ES-I3 (cell line): ENCODE measurements at regions not wholly inside any gene's neighbourhood (a gene's known extent, or its start where the extent isn't known, plus 50 kb on each side); places are given as distances from the start of the nearest gene placed in this dataset.

Source experiments
- H3K36me3 ChIP-seq: 2 replicates; pipeline ENCODE4 v1.6.1; 2013; ENCODE audit warnings: mild to moderate bottlenecking, low read length, control low read depth, moderate library complexity; ENCODE audit not compliant: insufficient read depth
- H3K4me1 ChIP-seq: 2 replicates; pipeline ENCODE4 v1.6.1; 2013; ENCODE audit warnings: mild to moderate bottlenecking, control low read depth, low read length; ENCODE audit not compliant: insufficient read depth
- H3K9ac ChIP-seq: 2 replicates; pipeline ENCODE4 v1.6.1; 2013; ENCODE audit warnings: low read depth, mild to moderate bottlenecking, low read length, moderate library complexity
- H3K9me3 ChIP-seq: 2 replicates; pipeline ENCODE4 v1.6.1; 2013; ENCODE audit warnings: mild to moderate bottlenecking, low read length, moderate library complexity; ENCODE audit not compliant: control insufficient read depth, insufficient read depth

DNA sequence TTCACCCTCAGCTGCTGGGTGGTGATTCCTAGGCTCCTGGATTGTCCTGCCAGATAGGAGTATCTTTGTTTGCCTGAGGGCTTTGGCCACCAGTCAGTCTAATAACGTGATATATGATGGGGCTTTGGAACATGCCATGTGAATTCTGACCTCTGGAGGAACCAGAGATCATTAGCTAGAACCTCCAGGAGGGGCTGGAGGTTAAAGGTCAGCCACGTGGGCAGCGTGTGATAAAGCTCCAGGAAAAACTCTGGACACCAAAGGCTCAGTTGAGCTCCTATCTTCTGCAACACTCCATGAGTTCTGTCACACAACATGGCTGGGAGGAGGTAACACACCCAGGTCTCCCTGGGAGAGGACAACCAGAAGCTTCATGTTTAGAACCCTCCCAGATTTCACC is 251.1 kb downstream of the DAD1 start:
- peaks cover 18% of the 10 kb centered on the region for H3K4me1 ChIP-seq
- H3K9ac ChIP-seq = no peak overlapping the region
- no peaks in the 10 kb centered on the region for H3K36me3 ChIP-seq
- H3K9me3 ChIP-seq = no peaks in the 10 kb centered on the region

DNA sequence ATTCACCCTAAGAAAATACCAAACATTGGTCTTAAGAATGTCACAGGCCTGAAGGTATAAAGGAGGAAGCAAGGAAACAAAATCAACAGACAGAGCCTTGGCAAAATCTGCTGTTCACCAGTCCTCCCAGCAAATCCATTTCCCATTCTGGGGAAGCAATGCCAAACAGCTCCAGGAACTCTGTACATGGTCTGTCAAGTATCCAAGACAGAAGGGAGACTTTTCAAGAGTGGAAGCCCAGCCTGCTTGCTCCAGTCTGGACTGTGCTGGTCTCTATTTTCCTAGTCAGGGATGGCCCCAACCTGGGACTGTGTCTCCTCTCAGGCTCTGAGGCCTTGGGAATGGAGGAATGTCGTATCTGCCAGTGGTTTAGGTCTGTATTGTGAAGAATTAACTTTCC is 251.5 kb downstream of the DAD1 start:
- H3K36me3 ChIP-seq = no peaks in the 10 kb centered on the region
- H3K4me1 ChIP-seq = peaks cover 22% of the 10 kb centered on the region
- H3K9me3 ChIP-seq = no peaks in the 10 kb centered on the region
- H3K9ac ChIP-seq = no peak overlapping the region

DNA sequence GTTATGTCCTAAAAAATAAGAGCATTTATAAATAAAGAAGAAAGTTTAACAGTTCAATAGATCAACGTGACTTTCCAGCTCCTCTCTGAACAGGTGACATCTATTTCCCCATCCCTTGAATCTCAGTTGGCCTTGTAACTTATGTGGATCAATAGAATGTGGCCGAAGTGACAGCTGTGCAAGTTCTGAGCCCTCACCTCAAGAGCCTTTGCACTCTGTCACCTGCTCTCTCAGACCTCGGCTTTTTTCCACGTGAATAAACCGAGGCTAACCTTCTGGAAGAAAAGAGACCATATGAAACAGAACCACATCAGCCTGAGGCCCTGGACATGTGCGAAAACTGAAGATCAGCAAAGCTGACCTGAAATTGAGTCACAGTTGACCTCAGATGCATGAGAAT is 253.0 kb downstream of the DAD1 start:
- no peak overlapping the region for H3K9ac ChIP-seq
- no peaks in the 10 kb centered on the region for H3K9me3 ChIP-seq
- H3K36me3 ChIP-seq = no peaks in the 10 kb centered on the region
- peaks cover 29% of the 10 kb centered on the region for H3K4me1 ChIP-seq

DNA sequence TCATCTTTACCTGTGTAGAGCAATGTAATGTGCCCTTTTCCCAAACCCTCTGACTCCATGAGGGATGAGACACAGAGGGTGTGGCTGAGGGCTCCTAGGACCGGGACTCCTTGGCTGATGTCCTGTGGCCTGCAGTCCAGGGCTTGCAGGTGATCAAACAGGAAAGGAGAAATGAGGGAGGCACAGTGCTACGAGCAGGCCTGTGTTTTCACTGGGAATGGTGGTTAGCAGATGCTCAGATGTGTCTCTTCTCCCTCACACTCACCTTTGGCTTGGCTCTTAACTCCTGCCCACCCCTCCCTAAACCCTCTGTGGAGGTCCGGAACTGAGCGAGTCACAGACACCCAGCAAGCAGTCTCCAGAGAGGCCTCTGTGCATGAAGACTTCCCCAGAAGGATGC is 254.4 kb downstream of the DAD1 start:
- no peak overlapping the region for H3K9ac ChIP-seq

DNA sequence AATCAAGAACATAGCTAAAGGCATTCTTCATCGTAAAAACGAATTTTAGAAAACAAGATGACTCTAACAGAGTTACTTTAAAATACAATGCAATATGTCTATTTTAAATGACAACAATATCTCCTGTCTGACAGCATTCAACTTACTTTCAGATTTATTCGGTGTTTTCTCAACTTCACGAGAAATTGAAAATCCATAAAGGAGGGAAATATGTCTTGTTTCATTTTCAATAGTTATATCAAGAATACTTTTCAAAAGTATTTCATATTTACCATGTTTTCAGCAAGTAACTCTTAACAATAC is 254.8 kb downstream of the DAD1 start:
- Histone ChIP-seq H3K4me1 (peaks cover 29% of the 10 kb centered on the region), H3K9ac (no peak overlapping the region), H3K9me3 (peaks cover 2% of the 10 kb centered on the region), H3K36me3 (no peaks in the 10 kb centered on the region)

More for the DNA sequence above, 254.4 kb downstream of the DAD1 start:
- H3K9me3 ChIP-seq = no peaks in the 10 kb centered on the region; the same call in 1 of the 2 replicates
- H3K36me3 ChIP-seq = no peaks in the 10 kb centered on the region
- H3K4me1 ChIP-seq = peaks cover 29% of the 10 kb centered on the region

DNA sequence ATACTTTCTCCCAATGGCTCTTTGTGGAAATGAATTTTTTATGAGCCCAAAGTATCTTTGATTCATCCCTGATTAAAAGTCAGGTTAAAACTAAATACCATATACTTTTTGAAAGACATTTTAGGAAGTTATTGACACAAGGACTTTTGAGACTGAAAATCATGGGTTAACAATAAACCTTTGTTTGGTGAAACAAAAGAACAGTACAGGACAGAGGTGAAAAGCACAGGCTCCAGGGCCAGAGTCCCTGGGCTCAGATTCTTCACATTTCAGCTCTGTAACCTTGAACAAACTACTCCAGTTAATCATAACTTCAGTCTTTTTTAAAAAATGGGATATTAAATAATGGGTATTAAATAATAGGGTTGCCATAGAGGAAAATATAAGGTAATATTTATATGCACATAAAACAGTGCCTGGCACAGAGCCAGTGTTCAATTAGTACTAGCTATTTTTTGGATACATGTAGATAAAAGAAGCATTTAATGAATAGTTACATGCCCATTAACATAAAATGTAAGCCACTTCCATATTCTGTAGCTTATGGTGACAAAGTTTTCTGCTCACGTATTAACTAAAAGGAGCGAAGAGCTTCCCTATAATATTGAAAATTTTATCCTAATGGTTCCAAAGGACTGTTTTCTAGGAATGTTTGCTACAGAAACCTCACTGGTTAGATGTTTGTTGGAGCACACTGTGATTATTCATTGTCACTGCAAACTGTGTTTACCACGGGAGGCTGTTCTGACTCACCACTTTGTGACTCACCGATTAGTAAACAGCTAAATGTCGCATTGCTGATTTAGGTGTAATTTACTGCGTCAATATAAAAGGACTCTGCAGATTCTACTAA is 255.4 kb downstream of the DAD1 start:
- H3K9ac ChIP-seq = no peak overlapping the region
- peaks cover 29% of the 10 kb centered on the region for H3K4me1 ChIP-seq

DNA sequence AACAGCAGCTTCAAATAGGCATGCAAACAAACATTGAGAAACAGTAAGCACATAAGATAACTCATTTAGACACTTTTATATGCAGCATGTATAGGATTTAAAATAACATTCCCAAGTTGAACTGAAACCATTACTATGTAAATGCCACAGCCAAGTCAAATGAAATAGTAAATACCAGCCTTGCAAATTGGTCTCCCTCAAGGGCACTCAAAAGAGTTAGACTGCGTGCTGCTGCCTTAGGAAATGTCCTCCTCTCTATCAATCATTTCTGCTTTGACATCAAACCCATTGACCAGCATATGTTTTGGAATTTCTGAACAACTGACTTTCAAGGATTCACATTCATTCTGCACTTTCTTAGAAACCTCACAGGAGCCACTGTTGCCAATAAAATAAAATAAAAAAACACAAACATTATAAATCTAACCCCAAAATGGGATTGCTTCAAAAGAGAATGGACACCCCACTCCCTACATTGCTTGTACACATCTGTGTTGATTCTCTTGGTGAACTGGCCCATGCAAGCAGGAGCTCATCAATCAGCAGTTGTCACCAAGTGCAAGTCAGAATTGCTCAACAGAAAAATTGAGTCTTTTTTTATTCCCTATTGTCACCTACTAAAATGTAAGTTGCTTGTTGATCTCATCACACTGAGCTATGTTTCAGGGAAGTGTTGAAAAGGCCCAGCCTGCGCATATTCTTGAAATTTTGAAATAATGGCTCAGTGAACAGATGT is 256.2 kb downstream of the DAD1 start:
- no peak overlapping the region for H3K9ac ChIP-seq
- H3K9me3 ChIP-seq = peaks cover 7% of the 10 kb centered on the region
- peaks cover 29% of the 10 kb centered on the region for H3K4me1 ChIP-seq
- H3K36me3 ChIP-seq = no peaks in the 10 kb centered on the region

More for the DNA sequence above, 255.4 kb downstream of the DAD1 start:
- Histone ChIP-seq H3K9me3 (peaks cover 4% of the 10 kb centered on the region), H3K36me3 (no peaks in the 10 kb centered on the region)

DNA sequence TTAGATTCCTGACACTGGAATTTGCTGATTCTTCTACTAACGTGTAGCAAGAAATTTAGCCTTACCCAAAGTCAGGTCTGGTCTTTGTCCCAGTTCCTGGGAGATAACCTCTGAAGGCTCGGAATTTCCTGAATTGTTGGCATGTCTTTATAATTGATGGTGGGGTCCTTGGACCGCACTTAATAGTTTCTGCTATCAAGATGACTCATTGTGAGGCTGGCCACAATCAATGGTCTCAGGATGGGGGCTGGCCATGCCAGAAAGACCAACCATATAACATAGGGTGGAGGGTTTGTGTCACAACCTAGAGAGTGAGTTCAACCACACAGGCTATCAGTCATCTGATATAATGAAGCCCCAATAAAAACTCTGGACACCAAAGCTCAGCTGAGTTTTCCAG is 259.7 kb downstream of the DAD1 start:
- peaks cover 7% of the 10 kb centered on the region for H3K9me3 ChIP-seq
- H3K36me3 ChIP-seq = no peaks in the 10 kb centered on the region
- peaks cover 23% of the 10 kb centered on the region for H3K4me1 ChIP-seq
- H3K9ac ChIP-seq = no peak overlapping the region

DNA sequence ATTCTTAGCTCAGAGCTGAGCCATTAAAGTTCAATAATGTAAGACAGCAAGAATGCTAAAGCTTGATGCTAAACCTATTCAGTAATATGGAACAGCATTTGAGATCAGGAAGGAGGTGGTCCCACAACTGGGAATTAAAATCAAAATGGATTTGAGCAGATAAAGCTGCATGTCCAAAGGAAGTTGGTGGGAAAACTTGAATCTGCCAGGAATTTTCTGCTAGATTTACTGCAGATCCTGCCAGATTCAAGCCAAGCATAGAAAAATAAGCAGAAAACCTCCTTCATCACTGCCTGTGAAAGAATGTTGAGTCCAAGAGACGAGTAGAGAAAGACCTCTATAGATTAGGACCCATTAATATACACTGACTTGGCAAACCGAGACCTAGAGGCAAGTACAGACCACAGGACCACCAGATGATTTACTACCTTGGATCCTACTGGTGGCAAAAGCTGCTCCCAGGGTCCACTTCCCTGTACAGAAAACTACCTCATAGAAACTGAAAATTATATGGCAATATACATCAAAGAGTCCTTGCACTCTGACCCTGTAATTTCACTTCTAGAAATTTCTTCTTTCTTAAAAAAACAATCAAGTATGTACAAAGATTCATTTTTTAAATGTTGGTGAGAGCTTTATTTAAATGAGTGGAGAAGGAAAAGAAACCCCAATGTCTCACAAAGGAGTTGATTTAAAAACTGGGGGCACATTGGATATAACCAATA is 263.2 kb downstream of the DAD1 start:
- H3K9me3 ChIP-seq = peaks cover 7% of the 10 kb centered on the region
- no peak overlapping the region for H3K9ac ChIP-seq
- H3K36me3 ChIP-seq = no peaks in the 10 kb centered on the region
- H3K4me1 ChIP-seq = no peaks in the 10 kb centered on the region

DNA sequence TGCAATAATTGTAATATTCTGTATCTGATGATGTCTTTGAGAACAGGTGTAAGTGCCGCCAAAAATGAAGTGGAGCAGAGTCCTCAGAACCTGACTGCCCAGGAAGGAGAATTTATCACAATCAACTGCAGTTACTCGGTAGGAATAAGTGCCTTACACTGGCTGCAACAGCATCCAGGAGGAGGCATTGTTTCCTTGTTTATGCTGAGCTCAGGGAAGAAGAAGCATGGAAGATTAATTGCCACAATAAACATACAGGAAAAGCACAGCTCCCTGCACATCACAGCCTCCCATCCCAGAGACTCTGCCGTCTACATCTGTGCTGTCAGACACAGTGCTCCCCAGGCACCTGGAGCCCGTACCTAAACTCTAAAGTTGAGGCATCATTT is 268.7 kb downstream of the DAD1 start:
- no peaks in the 10 kb centered on the region for H3K9me3 ChIP-seq
- H3K4me1 ChIP-seq = no peaks in the 10 kb centered on the region
- H3K36me3 ChIP-seq = no peaks in the 10 kb centered on the region
- no peak overlapping the region for H3K9ac ChIP-seq

DNA sequence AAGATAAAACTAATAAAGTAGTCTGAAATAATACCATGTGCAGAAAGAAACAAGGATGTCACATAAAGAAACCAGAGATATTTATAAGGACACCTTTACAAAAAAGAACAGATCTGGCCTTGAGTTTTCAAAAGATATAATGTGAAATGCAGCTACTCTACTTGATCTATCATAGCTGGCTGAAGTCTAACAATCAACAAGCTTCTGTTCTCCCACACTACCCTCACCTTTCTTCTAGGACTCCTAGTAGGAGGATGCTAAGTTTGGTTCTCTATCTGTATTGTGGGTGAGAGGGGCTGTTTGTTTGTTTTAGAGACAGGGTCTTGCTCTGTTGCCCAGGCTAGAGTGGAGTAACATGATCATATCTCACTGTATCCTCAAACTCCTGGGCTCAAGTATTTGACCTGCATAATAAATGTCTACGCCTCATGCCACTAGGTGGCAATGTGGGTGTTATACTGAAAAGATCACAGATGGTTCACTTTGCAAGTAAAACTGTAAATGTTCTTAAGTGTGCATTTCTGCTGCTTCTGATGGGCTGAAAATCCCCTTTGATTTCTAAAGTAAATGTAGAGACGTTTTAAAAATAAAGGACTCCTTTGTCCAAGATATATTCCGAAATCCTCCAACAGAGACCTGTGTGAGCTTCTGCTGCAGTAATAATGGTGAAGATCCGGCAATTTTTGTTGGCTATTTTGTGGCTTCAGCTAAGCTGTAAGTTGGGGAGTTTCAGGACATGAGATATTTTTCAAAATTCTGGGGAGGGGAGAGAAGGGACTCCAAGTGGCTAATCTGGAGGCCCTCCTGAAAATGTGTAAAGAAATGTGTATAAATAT is 269.3 kb downstream of the DAD1 start:
- Histone ChIP-seq H3K36me3 (no peaks in the 10 kb centered on the region), H3K9ac (no peak overlapping the region), H3K4me1 (no peaks in the 10 kb centered on the region)

DNA sequence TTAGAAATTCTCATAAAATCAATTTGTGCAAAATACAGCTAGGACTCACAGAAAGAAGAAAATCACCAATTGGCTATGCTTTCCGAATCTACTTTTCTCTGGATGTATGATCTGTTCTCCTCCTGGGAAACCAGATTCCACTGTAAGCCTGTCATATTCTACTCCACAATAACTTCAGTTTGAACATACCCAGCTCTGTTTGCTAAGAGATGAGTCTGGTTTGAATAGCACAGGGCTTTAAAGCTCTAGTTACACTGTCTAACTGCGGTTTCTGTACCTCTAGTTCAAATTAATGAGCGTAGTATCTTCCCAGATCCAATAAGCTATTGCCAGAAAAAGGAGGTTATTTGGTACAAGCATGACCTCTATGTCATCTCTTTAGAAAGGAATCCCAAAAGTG is 270.1 kb downstream of the DAD1 start:
- H3K9me3 ChIP-seq = no peaks in the 10 kb centered on the region
- no peaks in the 10 kb centered on the region for H3K36me3 ChIP-seq
- H3K9ac ChIP-seq = no peak overlapping the region
- no peaks in the 10 kb centered on the region for H3K4me1 ChIP-seq

More for the DNA sequence above, 269.3 kb downstream of the DAD1 start:
- H3K9me3 ChIP-seq = no peaks in the 10 kb centered on the region

DNA sequence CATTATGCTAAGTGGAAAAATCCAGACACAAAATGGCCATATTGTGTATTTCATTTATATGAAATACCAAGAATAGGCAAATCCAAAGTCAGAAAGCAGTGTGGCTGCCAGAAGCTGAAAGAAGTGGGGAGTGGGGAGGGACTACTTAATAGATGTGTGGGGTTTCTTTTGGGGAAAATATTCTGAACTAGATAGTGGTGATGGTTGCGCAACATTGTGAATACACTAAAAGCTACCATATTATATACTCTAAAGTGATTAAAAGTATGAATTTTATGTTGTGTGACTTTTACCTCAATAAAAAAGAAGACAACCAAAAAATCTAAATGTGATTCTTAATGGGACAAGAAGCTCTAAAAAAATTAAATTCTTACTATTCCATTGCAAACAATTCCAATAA is 272.6 kb downstream of the DAD1 start:
- Histone ChIP-seq H3K9me3 (no peaks in the 10 kb centered on the region), H3K9ac (no peak overlapping the region), H3K4me1 (no peaks in the 10 kb centered on the region), H3K36me3 (no peaks in the 10 kb centered on the region)

DNA sequence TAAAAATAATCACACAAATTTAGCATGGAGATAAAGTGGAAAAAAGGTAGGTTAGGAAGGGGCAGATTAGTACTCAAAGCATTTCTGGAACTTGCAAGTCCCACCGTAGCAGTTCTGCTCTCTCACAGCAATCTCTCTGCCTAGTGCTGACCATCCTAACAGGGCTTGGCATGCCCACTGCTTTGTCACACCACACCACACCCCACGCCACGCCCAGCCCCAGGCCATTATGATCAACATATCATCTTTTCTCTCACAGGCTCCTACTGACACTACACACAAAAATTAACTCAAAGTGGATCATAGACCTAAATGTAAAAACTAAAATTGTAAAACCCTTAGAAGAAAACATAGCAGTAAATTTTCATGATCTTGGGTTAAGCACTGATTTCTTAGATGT is 273.7 kb downstream of the DAD1 start:
- Histone ChIP-seq H3K9ac (no peak overlapping the region), H3K36me3 (no peaks in the 10 kb centered on the region)

More for the DNA sequence above, 273.7 kb downstream of the DAD1 start:
- Histone ChIP-seq H3K4me1 (no peaks in the 10 kb centered on the region), H3K9me3 (no peaks in the 10 kb centered on the region)
